Adrenal gland (tissue), 9 donors: ENCODE measurements at regions not wholly inside any gene's neighbourhood (a gene's known extent, or its start where the extent isn't known, plus 50 kb on each side); places are given as distances from the start of the nearest gene placed in this dataset.
"Not testable (repeated sequence)": the region's sequence is repeated elsewhere in the genome, so short reads cannot be mapped to it uniquely, and the experiment has no call there.

Experiments used
- DNase-seq, 7 donors: peaks; one replicate each; pipeline ENCODE4 v3.0.0-alpha.2; 2019 to 2020
- H3K27ac ChIP-seq, 5 donors: fragments of 200-600 bp; sonication (generic) in 4 of 5; 1 replicate in 3 of 5; 2 replicates in 2 of 5; pipeline versions ENCODE4 v1.5.1 to v1.8.0; 2016 to 2020; ENCODE audit warnings: mild to moderate bottlenecking in 1 of 5
- H3K27me3 ChIP-seq: fragments of 200-600 bp; 2 replicates; pipeline ENCODE4 v1.8.0; 2021
- H3K36me3 ChIP-seq, 2 donors: fragments of 200-600 bp; replicated peaks in 1 of 2; 1 replicate in 1 of 2; 2 replicates in 1 of 2; pipeline versions ENCODE4 v1.5.1 to v1.8.0; 2018 to 2022
- H3K4me1 ChIP-seq, 2 donors: fragments of 200-600 bp; replicated peaks in 1 of 2; 1 replicate in 1 of 2; 2 replicates in 1 of 2; pipeline versions ENCODE4 v1.5.1 to v1.8.0; 2018 to 2021
- H3K4me3 ChIP-seq, 4 donors: fragments of 200-600 bp; sonication (generic) in 3 of 4; one replicate each; pipeline ENCODE4 v1.5.1; 2016 to 2018
- H3K9me3 ChIP-seq, 3 donors: fragments of 200-600 bp; sonication (generic) in 1 of 3; replicated peaks in 1 of 3; 1 replicate in 2 of 3; 2 replicates in 1 of 3; pipeline versions ENCODE4 v1.5.1 to v1.8.0; 2016 to 2021
- CTCF ChIP-seq, 6 experiments: fragments of 450-650 bp in 4 of 6; fragments of 200-600 bp in 2 of 6; sonication (generic) in 1 of 6; IDR thresholded peaks; 1 replicate in 5 of 6; 2 replicates in 1 of 6; pipeline versions ENCODE4 v1.5.1 to v1.8.0; 2016 to 2021; ENCODE audit warnings: antibody characterized with exemption in 6 of 6, mild to moderate bottlenecking in 2 of 6, moderate library complexity in 1 of 6
- POLR2A ChIP-seq, 2 donors: fragments of 450-650 bp; IDR thresholded peaks; one replicate each; pipeline ENCODE4 v1.6.1; 2017; ENCODE audit warnings: antibody characterized with exemption in 2 of 2, mild to moderate bottlenecking in 2 of 2, moderate library complexity in 1 of 2
- WGBS, 4 donors: extraction: QIAGEN DNeasy Blood & Tissue Kit in 2 of 4; methylation state at CpG; one replicate each; pipeline versions ENCODE4 v1.1.5 to v1.1.7; 2013 to 2017; 5-methylcytosine and 5-hydroxymethylcytosine counted together
- intact Hi-C, 2 donors: fragments of 100-400 bp; cut with DNase I; formaldehyde crosslinking; loops; one replicate each; pipeline versions ENCODE4 v1.14.1 to v1.15.0; 2022 to 2023
- donor health status: healthy with polysubstance abuse.
- donor health status: Bipolar disorder and iron deficiency.
- donor health status: DM: yes; HTN: yes; CAD: no.
- donor health status: DM: no; HTN: no; CAD: no.
- donor health status: DM: no; HTN: no; CAD: no.

DNA sequence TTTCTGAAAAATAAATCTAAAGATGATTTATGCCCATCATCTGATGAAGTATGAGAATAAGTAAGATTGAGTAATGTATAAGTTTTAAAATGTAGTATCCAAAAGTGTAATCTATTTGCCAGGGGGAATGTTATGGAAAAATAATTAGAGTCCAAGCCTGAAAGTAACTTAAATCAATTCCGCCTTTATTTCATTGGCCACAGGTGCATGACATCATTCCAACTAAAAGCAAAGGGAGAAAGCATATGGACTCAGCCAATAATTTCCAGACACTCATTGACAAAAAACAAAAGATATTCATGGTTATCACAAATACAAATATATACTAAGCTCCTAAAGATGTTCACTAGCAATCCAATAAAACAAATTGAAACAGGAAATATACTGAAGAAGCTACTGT, 752.6 kb upstream of the TMEFF2 start:
- WGBS, 4 donors: 67 to 97% (median 89%) methylated on average over 1 of the region's 1 CpG
- Histone ChIP-seq H3K4me1 (no peaks in the 10 kb centered on the region), H3K36me3 (no peaks in the 10 kb centered on the region), H3K27me3 (no peaks in the 10 kb centered on the region), H3K27ac (no peak overlapping the region), H3K4me3 (no peak overlapping the region), H3K9me3 (no peaks in the 10 kb centered on the region)
- intact Hi-C loops: no loop called here
- TF ChIP-seq CTCF (IDR thresholded peaks at IDR 0.05) (no peak), POLR2A (IDR thresholded peaks at IDR 0.05) (no peak)
- no peak for DNase-seq

GRCh38 chr2:192940767-192941166, 746.0 kb upstream of the TMEFF2 start:
- H3K4me1 ChIP-seq: no peaks in the 10 kb centered on the region
- H3K27me3 ChIP-seq: no peaks in the 10 kb centered on the region
- no peak overlapping the region for H3K4me3 ChIP-seq
- no peak for DNase-seq
- H3K9me3 ChIP-seq: peaks cover 0 to 9% (median 0%) of the 10 kb centered on the region in 3 donors
- WGBS, 4 donors: 57 to 74% (median 69%) methylated on average over 1 of the region's 1 CpG
- no peaks in the 10 kb centered on the region for H3K36me3 ChIP-seq
- no peak overlapping the region for H3K27ac ChIP-seq
- intact Hi-C loops: no loop called here
- TF ChIP-seq CTCF (IDR thresholded peaks at IDR 0.05) (no peak), POLR2A (IDR thresholded peaks at IDR 0.05) (no peak)

DNA sequence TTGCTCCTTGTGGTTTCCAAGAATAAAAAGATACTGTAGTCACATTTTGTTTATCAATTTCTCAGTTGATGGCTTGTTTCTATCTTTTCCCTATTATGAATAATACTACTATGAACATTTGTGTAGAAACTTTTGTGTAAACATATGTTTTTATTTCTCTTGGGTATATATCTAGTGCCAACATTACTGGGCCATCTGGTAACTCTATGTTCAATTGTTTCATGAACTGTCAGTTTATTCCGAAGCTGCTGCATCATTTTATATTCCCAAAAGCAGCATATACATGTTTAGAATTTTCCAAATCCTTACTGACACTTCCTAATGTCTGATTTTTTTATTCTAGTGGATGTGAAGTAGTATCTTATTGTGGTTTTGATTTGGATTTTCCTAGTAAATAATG, 737.6 kb upstream of the TMEFF2 start:
- WGBS, 4 donors: 33 to 66% (median 47%) methylated on average over 1 of the region's 1 CpG
- DNase-seq: no peak
- Histone ChIP-seq H3K4me1 (no peaks in the 10 kb centered on the region), H3K27ac (no peak overlapping the region), H3K9me3 (peaks cover 0 to 9% (median 0%) of the 10 kb centered on the region in 3 donors), H3K27me3 (no peaks in the 10 kb centered on the region), H3K36me3 (no peaks in the 10 kb centered on the region), H3K4me3 (no peak overlapping the region)
- TF ChIP-seq POLR2A (IDR thresholded peaks at IDR 0.05) (no peak), CTCF (IDR thresholded peaks at IDR 0.05) (no peak)
- intact Hi-C loops: no loop called here

DNA sequence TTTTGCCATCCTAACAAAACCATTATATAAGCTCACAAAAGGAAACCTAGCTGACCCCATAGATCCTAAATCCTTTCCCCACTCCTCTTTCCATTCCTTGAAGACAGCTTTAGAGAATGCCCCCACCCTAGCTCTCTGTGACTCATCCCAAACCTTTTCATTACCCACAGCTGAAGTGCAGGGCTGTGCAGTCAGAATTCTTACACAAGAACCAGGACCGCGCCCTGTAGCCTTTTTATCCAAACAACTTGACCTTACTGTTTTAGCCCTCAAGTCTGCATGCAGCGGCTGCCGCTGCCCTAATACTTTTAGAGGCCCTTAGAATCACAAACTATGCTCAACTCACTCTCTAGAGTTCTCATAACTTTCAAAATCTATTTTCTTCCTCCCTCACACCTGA, 726.9 kb upstream of the TMEFF2 start:
- H3K27me3 ChIP-seq, H3K4me1 ChIP-seq, H3K36me3 ChIP-seq, H3K4me3 ChIP-seq, H3K27ac ChIP-seq, intact Hi-C loops, H3K9me3 ChIP-seq, DNase-seq: not testable (repeated sequence)
- WGBS, 4 donors: 91 to 97% (median 94%) methylated on average over 4 of the region's 4 CpGs

DNA sequence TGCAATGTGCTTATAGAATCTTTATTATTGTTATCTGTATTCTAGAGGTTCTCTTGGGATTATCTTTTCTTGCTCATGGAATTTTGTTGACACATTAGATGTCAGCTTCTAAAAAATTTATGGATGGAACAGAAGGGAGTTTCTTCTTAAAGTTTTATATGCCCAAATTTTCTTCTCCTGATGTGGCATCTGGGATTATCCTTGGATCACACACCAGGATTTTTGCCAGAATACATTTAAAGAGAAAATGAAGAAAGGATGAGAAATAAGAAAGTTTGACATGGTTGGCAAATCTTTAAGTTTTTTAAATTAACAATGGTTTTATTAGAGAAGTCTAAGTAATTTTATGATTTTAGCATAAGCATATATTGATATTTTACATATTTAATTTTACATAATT, 706.7 kb upstream of the TMEFF2 start:
- Histone ChIP-seq H3K36me3 (no peaks in the 10 kb centered on the region), H3K27me3 (no peaks in the 10 kb centered on the region), H3K4me1 (no peaks in the 10 kb centered on the region), H3K27ac (no peak overlapping the region), H3K9me3 (no peaks in the 10 kb centered on the region), H3K4me3 (no peak overlapping the region)
- no peak for TF ChIP-seq POLR2A (IDR thresholded peaks at IDR 0.05)
- TF ChIP-seq CTCF (IDR thresholded peaks at IDR 0.05): no peak
- intact Hi-C loops: no loop called here
- DNase-seq: no peak
